Fibroblast of lung (primary cell): ENCODE measurements at regions not wholly inside any gene's neighbourhood (a gene's known extent, or its start where the extent isn't known, plus 50 kb on each side); places are given as distances from the start of the nearest gene placed in this dataset.

Experiments used
- CTCF ChIP-seq, 2 donors: IDR thresholded peaks in 1 of 2; conservative IDR thresholded peaks in 1 of 2; 1 replicate in 1 of 2; 2 replicates in 1 of 2; pipeline ENCODE4 v1.5.1; 2011 to 2012; ENCODE audit warnings: low read length in 2 of 2, control low read depth in 1 of 2, inconsistent platforms in 1 of 2, low read depth in 1 of 2, mild to moderate bottlenecking in 1 of 2
- EZH2 ChIP-seq: IDR thresholded peaks from 2 replicates; pipeline ENCODE4 v1.5.1; 2012; ENCODE audit warnings: low read length, control low read depth, mild to moderate bottlenecking; ENCODE audit errors: missing control alignments

- no peak for TF ChIP-seq CTCF (conservative IDR thresholded peaks at IDR 0.05 in 1 of 2, IDR thresholded peaks at IDR 0.05 in 1 of 2; ENCODE audit: low read depth in 1 of 2, low read length in 2 of 2)
- TF ChIP-seq EZH2, result no peak
Measured at GRCh38 chrX:42691196-42691595, 86.8 kb downstream of the PPP1R2C start.
